Heart left ventricle (tissue), 16 donors: ENCODE measurements at regions not wholly inside any gene's neighbourhood (a gene's known extent, or its start where the extent isn't known, plus 50 kb on each side); places are given as distances from the start of the nearest gene placed in this dataset.
A peak's percentile ranks its signal among the peaks of the same experiment; 100 is the strongest.

Source experiments
- ATAC-seq, 4 donors: fragments of 200-7000 bp; cut with Tn5 transposase; one replicate each; pipeline ENCODE4 v1.9.1; 2020 to 2022; ENCODE audit warnings: moderate library complexity in 4 of 4, mild to moderate bottlenecking in 3 of 4, moderate number of reproducible peaks in 1 of 4
- DNase-seq, 5 donors: peaks; one replicate each; pipeline ENCODE4 v3.0.0-alpha.2; 2020
- H3K27ac ChIP-seq, 12 donors: fragments of 200-600 bp; sonication (generic) in 4 of 12; one replicate each; pipeline versions ENCODE4 v1.5.0 to v1.8.0; 2016 to 2022; ENCODE audit warnings: mild to moderate bottlenecking in 2 of 12
- H3K27me3 ChIP-seq, 9 donors: fragments of 200-600 bp; sonication (generic) in 2 of 9; one replicate each; pipeline versions ENCODE4 v1.5.1 to v1.8.0; 2016 to 2022; ENCODE audit warnings: mild to moderate bottlenecking in 3 of 9
- H3K36me3 ChIP-seq, 9 donors: fragments of 200-600 bp; sonication (generic) in 2 of 9; one replicate each; pipeline versions ENCODE4 v1.5.0 to v1.8.0; 2018 to 2022; ENCODE audit warnings: mild to moderate bottlenecking in 2 of 9
- H3K4me1 ChIP-seq, 12 donors: fragments of 200-600 bp; sonication (generic) in 4 of 12; one replicate each; pipeline versions ENCODE4 v1.5.0 to v1.8.0; 2016 to 2022; ENCODE audit warnings: mild to moderate bottlenecking in 3 of 12
- H3K4me3 ChIP-seq, 12 donors: fragments of 200-600 bp; sonication (generic) in 4 of 12; one replicate each; pipeline versions ENCODE4 v1.5.0 to v1.8.0; 2017 to 2022; ENCODE audit warnings: mild to moderate bottlenecking in 9 of 12, moderate library complexity in 4 of 12
- H3K9me3 ChIP-seq, 12 donors: fragments of 200-600 bp; sonication (generic) in 4 of 12; one replicate each; pipeline versions ENCODE4 v1.5.0 to v1.8.0; 2016 to 2022; ENCODE audit warnings: mild to moderate bottlenecking in 1 of 12
- POLR2A ChIP-seq, 2 donors: fragments of 450-650 bp; IDR thresholded peaks; one replicate each; pipeline ENCODE4 v1.6.1; 2017; ENCODE audit warnings: antibody characterized with exemption in 2 of 2, mild to moderate bottlenecking in 2 of 2, moderate library complexity in 2 of 2
- WGBS, 4 donors: extraction: QIAGEN DNeasy Blood & Tissue Kit in 2 of 4; methylation state at CpG; one replicate each; pipeline versions ENCODE4 v1.1.5 to v1.1.7; 2013 to 2018; 5-methylcytosine and 5-hydroxymethylcytosine counted together
- intact Hi-C, 10 donors: fragments of 100-400 bp; cut with DNase I; formaldehyde crosslinking; loops; one replicate each; pipeline versions ENCODE4 v1.11.1 to v1.14.2; 2022
- TF ChIP-seq, protein P1 (sequence below), 12 donors: fragments of 200-600 bp; sonication (generic) in 4 of 12; IDR thresholded peaks; one replicate each; pipeline versions ENCODE4 v1.5.0 to v1.8.0; 2018 to 2022; ENCODE audit warnings: antibody characterized with exemption in 12 of 12, mild to moderate bottlenecking in 5 of 12
- donor health status: ischemic (EF 13 %, LVEDD 7.1; RV severe dilation, severe dysfunction).
- donor health status: healthy with polysubstance abuse.
- donor health status: DM: no; HTN: yes; CAD: no.
- donor health status: DM: no; HTN: no; CAD: no.
- donor health status: ischemic (EF 25% LVEDD 6.9; RV normal size, moderate dysfunction).
- donor health status: ischemic (EF 25% LVEDD 5.7; RV mildly dilated, moderate dysfunction).
- donor health status: healthy.
- donor health status: DM: yes; HTN: yes; CAD: no.
- donor health status: ischemic (EF 35%, LVEDD 5.7; RV mildly dilated, moderate dysfunction).
- donor health status: nonischemic (EF 11% LVEDD 7.7; RV severe dilation, severe dysfunction).
- donor health status: DM: yes; HTN: yes; CAD: no.
- donor health status: PGD.
- donor health status: ischemic (EF 29% LVEDD 5.4; RV normal size, mild dysfunction).
- donor health status: nonischemic (EF 23%, LVEDD 6.1; RV moderate dilation, normal function).

DNA sequence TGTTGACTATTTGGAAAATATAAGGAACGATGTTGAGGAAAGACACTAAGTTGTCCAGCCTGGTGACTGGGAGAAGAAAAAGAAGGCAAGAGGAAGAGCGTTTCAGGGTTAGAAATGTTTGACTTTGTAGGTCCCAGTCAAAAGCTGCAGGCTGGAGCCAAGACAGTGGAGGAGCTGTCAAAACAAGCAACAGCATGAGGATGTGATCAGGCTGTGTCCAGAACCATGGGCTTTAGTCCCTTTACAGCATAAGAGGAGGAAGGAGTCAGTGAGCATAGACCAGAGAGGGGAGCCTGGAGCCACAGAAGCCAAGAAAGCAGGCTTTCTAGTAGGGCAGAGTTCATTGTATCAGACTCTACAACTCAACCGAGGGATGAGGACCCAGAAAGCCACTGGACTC is 658.5 kb downstream of the BNC2 start:
- Histone ChIP-seq H3K4me1 (peaks cover 0 to 28% (median 7%) of the 10 kb centered on the region in 12 donors), H3K27ac (no peak overlapping the region), H3K4me3 (no peak overlapping the region), H3K36me3 (no peaks in the 10 kb centered on the region), H3K9me3 (peaks cover 0 to 5% (median 0%) of the 10 kb centered on the region in 12 donors), H3K27me3 (no peaks in the 10 kb centered on the region)
- ATAC-seq, result peak in 2 of 4 donors; percentile 35 to 41
- intact Hi-C loops, result no loop called here
- TF ChIP-seq, protein P1, sequence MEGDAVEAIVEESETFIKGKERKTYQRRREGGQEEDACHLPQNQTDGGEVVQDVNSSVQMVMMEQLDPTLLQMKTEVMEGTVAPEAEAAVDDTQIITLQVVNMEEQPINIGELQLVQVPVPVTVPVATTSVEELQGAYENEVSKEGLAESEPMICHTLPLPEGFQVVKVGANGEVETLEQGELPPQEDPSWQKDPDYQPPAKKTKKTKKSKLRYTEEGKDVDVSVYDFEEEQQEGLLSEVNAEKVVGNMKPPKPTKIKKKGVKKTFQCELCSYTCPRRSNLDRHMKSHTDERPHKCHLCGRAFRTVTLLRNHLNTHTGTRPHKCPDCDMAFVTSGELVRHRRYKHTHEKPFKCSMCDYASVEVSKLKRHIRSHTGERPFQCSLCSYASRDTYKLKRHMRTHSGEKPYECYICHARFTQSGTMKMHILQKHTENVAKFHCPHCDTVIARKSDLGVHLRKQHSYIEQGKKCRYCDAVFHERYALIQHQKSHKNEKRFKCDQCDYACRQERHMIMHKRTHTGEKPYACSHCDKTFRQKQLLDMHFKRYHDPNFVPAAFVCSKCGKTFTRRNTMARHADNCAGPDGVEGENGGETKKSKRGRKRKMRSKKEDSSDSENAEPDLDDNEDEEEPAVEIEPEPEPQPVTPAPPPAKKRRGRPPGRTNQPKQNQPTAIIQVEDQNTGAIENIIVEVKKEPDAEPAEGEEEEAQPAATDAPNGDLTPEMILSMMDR (IDR thresholded peaks at IDR 0.05), result no peak
- no peak for TF ChIP-seq POLR2A (IDR thresholded peaks at IDR 0.05)
- 65 to 79% (median 77%) methylated on average over 3 of the region's 3 CpGs for WGBS, 4 donors
- no peak for DNase-seq

DNA sequence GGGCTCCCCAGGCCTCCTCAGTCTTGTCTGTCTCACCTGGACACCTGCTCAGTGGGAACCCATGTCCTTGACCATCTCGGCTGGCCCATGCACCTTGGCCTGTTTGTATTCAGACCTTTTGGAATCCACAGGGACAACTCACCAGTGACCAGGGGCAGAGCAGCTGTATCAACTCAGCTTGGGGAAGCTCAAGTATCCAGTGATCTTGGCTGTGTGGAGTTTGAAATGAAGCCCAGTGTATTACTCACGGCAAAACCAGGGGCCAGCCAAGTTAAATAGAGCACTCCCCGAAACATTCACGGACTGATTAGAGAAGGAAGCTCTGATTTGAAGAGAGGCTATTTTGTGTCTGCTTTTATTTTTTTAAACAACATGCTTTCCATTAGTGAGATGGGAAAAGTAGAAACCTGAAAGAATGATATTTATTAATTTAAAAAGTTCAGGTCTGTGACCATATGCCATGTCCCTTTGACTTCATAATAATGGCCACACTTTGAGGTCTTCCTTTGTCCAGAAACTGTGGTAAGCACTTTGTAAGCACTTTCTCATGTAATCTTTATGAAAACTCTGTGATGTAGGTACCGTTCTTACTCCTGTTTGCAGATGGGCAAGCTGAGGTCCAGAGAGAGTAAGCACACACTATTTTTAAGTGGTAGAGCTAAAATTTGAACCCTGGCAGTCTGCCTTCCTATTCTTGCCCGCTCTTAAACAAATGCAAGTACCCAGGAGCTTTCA is 656.5 kb downstream of the BNC2 start:
- WGBS, 4 donors, result 33 to 45% (median 38%) methylated on average over 6 of the region's 6 CpGs
- H3K9me3 ChIP-seq, result peaks cover 0 to 5% (median 0%) of the 10 kb centered on the region in 12 donors
- H3K4me3 ChIP-seq, result no peak overlapping the region
- TF ChIP-seq, protein P1 (IDR thresholded peaks at IDR 0.05), result no peak
- TF ChIP-seq POLR2A (IDR thresholded peaks at IDR 0.05), result no peak
- no peaks in the 10 kb centered on the region for H3K27me3 ChIP-seq
- H3K36me3 ChIP-seq, result no peaks in the 10 kb centered on the region
- DNase-seq (peak in 4 of 5 donors; percentile 65 to 77 (median 70)), ATAC-seq (peak; percentile 94 to 98 (median 96))
- intact Hi-C loops, result no loop called here
- H3K4me1 ChIP-seq, result peaks cover 0 to 28% (median 6%) of the 10 kb centered on the region in 12 donors
- H3K27ac ChIP-seq, result peak overlapping the region in 10 of 12 donors; percentile 19 to 74 (median 51)

DNA sequence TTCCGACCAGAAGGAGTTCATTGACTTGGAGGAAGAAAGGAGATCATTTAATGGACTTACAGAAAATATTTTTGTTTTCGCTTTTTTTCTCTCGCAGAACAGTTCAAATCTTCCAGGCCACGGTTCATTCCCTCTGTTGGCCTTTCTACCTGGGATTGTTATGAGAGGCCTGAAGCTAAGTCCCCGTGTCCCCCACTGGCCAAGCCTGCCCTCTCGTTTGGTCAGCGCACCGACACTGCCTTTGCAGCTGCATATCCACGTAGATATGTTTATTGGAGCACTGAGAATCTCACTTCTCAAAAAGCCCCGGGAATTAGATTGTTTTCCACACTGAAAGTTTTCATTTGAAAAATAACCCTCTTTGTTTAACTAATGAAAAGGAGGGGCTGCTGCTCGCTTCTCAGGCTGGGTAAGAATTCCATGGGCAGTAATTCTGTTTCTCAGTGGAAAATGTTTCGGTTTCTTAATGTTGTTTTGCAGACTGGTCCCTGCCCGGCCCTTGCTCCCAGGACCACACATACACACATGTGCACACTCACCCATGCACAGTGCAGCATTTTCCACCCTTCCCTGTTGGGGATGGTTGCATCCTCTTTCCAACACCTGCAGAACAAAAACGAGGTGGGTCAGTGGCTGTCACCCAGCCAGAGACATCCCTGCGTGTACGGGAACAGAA is 655.7 kb downstream of the BNC2 start:
- TF ChIP-seq POLR2A (IDR thresholded peaks at IDR 0.05), result no peak
- TF ChIP-seq, protein P1 (IDR thresholded peaks at IDR 0.05), result no peak
- peak overlapping the region in 8 of 12 donors; percentile 33 to 74 (median 54) for H3K27ac ChIP-seq
- DNase-seq (no peak), ATAC-seq (no peak)
- intact Hi-C loops, result no loop called here
- H3K36me3 ChIP-seq, result no peaks in the 10 kb centered on the region
- 64 to 73% (median 70%) methylated on average over 16 of the region's 16 CpGs for WGBS, 4 donors
- peaks cover 0 to 28% (median 6%) of the 10 kb centered on the region in 12 donors for H3K4me1 ChIP-seq
- H3K27me3 ChIP-seq, result no peaks in the 10 kb centered on the region
- peaks cover 0 to 5% (median 0%) of the 10 kb centered on the region in 12 donors for H3K9me3 ChIP-seq
- H3K4me3 ChIP-seq, result peak overlapping the region in 1 of 12 donors; percentile 19

DNA sequence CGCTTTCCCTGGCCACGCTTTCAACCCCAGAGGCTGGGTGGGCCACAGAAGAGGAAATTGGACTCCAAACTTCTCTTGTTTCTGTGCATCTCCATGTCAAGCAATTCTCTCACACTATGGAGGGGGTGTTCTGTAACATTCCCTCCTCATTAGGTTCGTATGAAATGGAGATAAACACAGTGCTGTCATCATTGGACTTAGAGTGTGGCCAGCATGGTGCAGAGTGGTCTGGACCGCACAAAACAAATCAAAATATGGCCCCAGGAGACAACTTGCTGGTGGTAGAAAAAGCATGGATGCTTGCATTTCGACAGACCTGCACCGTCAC is 655.2 kb downstream of the BNC2 start:
- WGBS, 4 donors, result 78 to 82% (median 81%) methylated on average over 6 of the region's 6 CpGs
- no peak for ATAC-seq
- Histone ChIP-seq H3K9me3 (peaks cover 0 to 5% (median 0%) of the 10 kb centered on the region in 12 donors), H3K4me1 (peaks cover 0 to 28% (median 6%) of the 10 kb centered on the region in 12 donors), H3K27me3 (no peaks in the 10 kb centered on the region), H3K36me3 (no peaks in the 10 kb centered on the region), H3K27ac (peak overlapping the region in 4 of 12 donors; percentile 22 to 74 (median 58)), H3K4me3 (peak overlapping the region in 1 of 12 donors; percentile 19)
- intact Hi-C loops, result no loop called here
- DNase-seq, result no peak
- TF ChIP-seq POLR2A (IDR thresholded peaks at IDR 0.05), result no peak
- TF ChIP-seq, protein P1 (IDR thresholded peaks at IDR 0.05), result no peak
